OCI-LY3 (cell line): ENCODE measurements at regions not wholly inside any gene's neighbourhood (a gene's known extent, or its start where the extent isn't known, plus 50 kb on each side); places are given as distances from the start of the nearest gene placed in this dataset.
"Not testable (repeated sequence)": the region's sequence is repeated elsewhere in the genome, so short reads cannot be mapped to it uniquely, and the experiment has no call there.

Source experiments
- H2AFZ ChIP-seq: fragments of 200-600, 300-600 bp; shearing (Covaris generic); 2 replicates; pipeline ENCODE4 v1.6.0; 2014; ENCODE audit warnings: antibody characterized with exemption, low read depth, low read length
- H3K27ac ChIP-seq: fragments of 200-600, 300-600 bp; sonication (generic); 2 replicates; pipeline ENCODE4 v1.5.1; 2014; ENCODE audit warnings: mild to moderate bottlenecking, low read length, moderate library complexity, mixed read lengths
- H3K27me3 ChIP-seq: fragments of 200-600, 300-600 bp; sonication (generic); 2 replicates; pipeline ENCODE4 v1.6.1; 2014; ENCODE audit warnings: low read depth, low read length, mixed read lengths
- H3K36me3 ChIP-seq: fragments of 200-600, 300-600 bp; sonication (generic); replicated peaks from 2 replicates; pipeline ENCODE3; 2014; ENCODE audit warnings: low read depth, low read length, mixed read lengths
- H3K4me1 ChIP-seq: fragments of 300-600, 200-600 bp; sonication (generic); 2 replicates; pipeline ENCODE4 v1.6.1; 2014; ENCODE audit warnings: low read length, mixed read lengths
- H3K4me2 ChIP-seq: fragments of 200-600, 300-600 bp; sonication (generic); 2 replicates; pipeline ENCODE4 v1.6.1; 2014; ENCODE audit warnings: low read length, mixed read lengths
- H3K4me3 ChIP-seq: fragments of 300-600, 200-600 bp; sonication (generic); 2 replicates; pipeline ENCODE4 v1.5.1; 2014; ENCODE audit warnings: antibody characterized with exemption, mild to moderate bottlenecking, low read length, moderate library complexity
- H3K79me2 ChIP-seq: fragments of 300-600, 200-600 bp; shearing (Covaris generic); 2 replicates; pipeline ENCODE4 v1.6.1; 2014; ENCODE audit warnings: mild to moderate bottlenecking, low read length, mixed read lengths
- H3K9ac ChIP-seq: fragments of 300-600, 200-600 bp; shearing (Covaris generic); 2 replicates; pipeline ENCODE4 v1.6.0; 2014; ENCODE audit warnings: mild to moderate bottlenecking, low read length, moderate library complexity
- H3K9me3 ChIP-seq: fragments of 200-600, 300-600 bp; shearing (Covaris generic); 2 replicates; pipeline ENCODE4 v1.6.1; 2014; ENCODE audit warnings: low read length, mixed read lengths; ENCODE audit not compliant: insufficient read depth
- H4K20me1 ChIP-seq: fragments of 200-600, 300-600 bp; sonication (generic); 2 replicates; pipeline ENCODE4 v1.6.1; 2016; ENCODE audit warnings: low read length, mixed read lengths; ENCODE audit not compliant: insufficient read depth
- CTCF ChIP-seq: fragments of 200-600, 300-600 bp; sonication (generic); IDR thresholded peaks from 2 replicates; pipeline ENCODE4 v1.5.1; 2014; ENCODE audit warnings: antibody characterized with exemption, low read length, low read depth
- EZH2phosphoT487 ChIP-seq: fragments of 200-600 bp; shearing (Covaris generic); IDR thresholded peaks from 2 replicates; pipeline ENCODE4 v1.6.1; 2018; ENCODE audit warnings: antibody characterized with exemption, mixed run types, low read depth

- Histone ChIP-seq H3K4me3 (no peak overlapping the region), H3K4me2 (no peak overlapping the region), H3K9ac (no peak overlapping the region), H3K27ac (no peak overlapping the region), H2AFZ (no peak overlapping the region), H3K4me1 (no peaks in the 10 kb centered on the region), H4K20me1 (no peaks in the 10 kb centered on the region), H3K9me3 (0 out of 2 replicates have a peak, but pooled peaks cover 3% of the 10 kb centered on the region), H3K36me3 (no peaks in the 10 kb centered on the region), H3K27me3 (no peaks in the 10 kb centered on the region), H3K79me2 (no peaks in the 10 kb centered on the region)
- TF ChIP-seq CTCF, result no peak
- TF ChIP-seq EZH2phosphoT487, result no peak
Measured at GRCh38 chr4:30208731-30209435, 511.3 kb upstream of the PCDH7 start.

- H3K27ac ChIP-seq, H3K9me3 ChIP-seq, H4K20me1 ChIP-seq, H3K4me2 ChIP-seq, H3K4me3 ChIP-seq, H3K79me2 ChIP-seq, H3K4me1 ChIP-seq, H3K27me3 ChIP-seq, H2AFZ ChIP-seq, H3K9ac ChIP-seq, H3K36me3 ChIP-seq: not testable (repeated sequence)
Measured at GRCh38 chr4:30215973-30216372, 504.2 kb upstream of the PCDH7 start.

- Histone ChIP-seq H3K4me3 (no peak overlapping the region), H4K20me1 (no peaks in the 10 kb centered on the region), H3K36me3 (no peaks in the 10 kb centered on the region), H3K79me2 (no peaks in the 10 kb centered on the region), H3K4me2 (no peak overlapping the region), H3K4me1 (peaks cover 7% of the 10 kb centered on the region), H2AFZ (no peak overlapping the region), H3K27ac (no peak overlapping the region), H3K9ac (no peak overlapping the region), H3K27me3 (no peaks in the 10 kb centered on the region), H3K9me3 (no peaks in the 10 kb centered on the region)
- TF ChIP-seq EZH2phosphoT487 (no peak), CTCF (no peak)
Measured at GRCh38 chr4:30245140-30245539, 475.0 kb upstream of the PCDH7 start.

GRCh38 chr4:30256116-30256832 lies 463.9 kb upstream of the PCDH7 start:
- no peaks in the 10 kb centered on the region for H3K27me3 ChIP-seq
- H3K4me1 ChIP-seq, result peaks cover 21% of the 10 kb centered on the region
- H3K4me2 ChIP-seq, result no peak overlapping the region
- H3K9ac ChIP-seq, result no peak overlapping the region
- no peak for TF ChIP-seq CTCF
- no peak for TF ChIP-seq EZH2phosphoT487
- no peaks in the 10 kb centered on the region for H3K79me2 ChIP-seq
- no peaks in the 10 kb centered on the region for H3K9me3 ChIP-seq
- no peak overlapping the region for H3K27ac ChIP-seq
- H4K20me1 ChIP-seq, result no peaks in the 10 kb centered on the region
- H3K4me3 ChIP-seq, result no peak overlapping the region
- H3K36me3 ChIP-seq, result no peaks in the 10 kb centered on the region
- H2AFZ ChIP-seq, result no peak overlapping the region
